ENCODE measurements at regions not wholly inside any gene's neighbourhood (a gene's known extent, or its start where the extent isn't known, plus 50 kb on each side); places are given as distances from the start of the nearest gene placed in this dataset.

DNA sequence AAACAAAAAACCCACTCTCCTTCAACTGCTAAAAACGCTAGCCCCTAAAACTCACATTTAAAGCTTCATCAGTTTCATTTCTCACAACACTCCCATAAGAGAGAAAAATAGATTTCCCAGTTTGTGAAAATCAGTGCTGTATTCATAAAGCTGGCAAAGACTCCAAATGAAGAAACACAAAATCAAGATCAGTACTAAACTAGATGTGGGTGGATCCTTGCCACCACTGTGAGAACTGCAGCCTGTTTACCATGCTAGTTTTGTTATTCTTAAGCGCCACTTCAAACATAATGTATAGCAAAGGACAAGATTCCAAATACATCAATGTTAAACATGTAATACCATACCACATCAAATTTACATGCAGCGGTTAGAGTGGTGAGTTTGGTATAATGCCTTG is 104.5 kb upstream of the CCDC150 start:
- ChIA-PET CTCF (interaction anchor here (1.4 kb wide), 1 partner anchor 12 kb away, joined by 3 read pairs; no protein-coding TSS in a partner anchor), POLR2A (no interaction called here)
- no peak overlapping the region for H3K9ac ChIP-seq (ENCODE audit: low read length)
- no peaks in the 10 kb centered on the region for H3K4me1 ChIP-seq (ENCODE audit: control insufficient read depth in 2 of 2, insufficient read depth in 2 of 2, low read length in 2 of 2)
- Mint-ChIP-seq H3K9me3 (ENCODE audit: insufficient read depth) (no peaks in the 10 kb centered on the region), H3K4me3 (no peak overlapping the region), H3K4me1 (no peaks in the 10 kb centered on the region), H3K27me3 (peaks cover 6% of the 10 kb centered on the region), H3K27ac (no peak overlapping the region)
- no peak overlapping the region for H2AFZ ChIP-seq (ENCODE audit: insufficient read depth, low read depth, low read length, poor library complexity, severe bottlenecking)
- TF ChIP-seq, protein P1, sequence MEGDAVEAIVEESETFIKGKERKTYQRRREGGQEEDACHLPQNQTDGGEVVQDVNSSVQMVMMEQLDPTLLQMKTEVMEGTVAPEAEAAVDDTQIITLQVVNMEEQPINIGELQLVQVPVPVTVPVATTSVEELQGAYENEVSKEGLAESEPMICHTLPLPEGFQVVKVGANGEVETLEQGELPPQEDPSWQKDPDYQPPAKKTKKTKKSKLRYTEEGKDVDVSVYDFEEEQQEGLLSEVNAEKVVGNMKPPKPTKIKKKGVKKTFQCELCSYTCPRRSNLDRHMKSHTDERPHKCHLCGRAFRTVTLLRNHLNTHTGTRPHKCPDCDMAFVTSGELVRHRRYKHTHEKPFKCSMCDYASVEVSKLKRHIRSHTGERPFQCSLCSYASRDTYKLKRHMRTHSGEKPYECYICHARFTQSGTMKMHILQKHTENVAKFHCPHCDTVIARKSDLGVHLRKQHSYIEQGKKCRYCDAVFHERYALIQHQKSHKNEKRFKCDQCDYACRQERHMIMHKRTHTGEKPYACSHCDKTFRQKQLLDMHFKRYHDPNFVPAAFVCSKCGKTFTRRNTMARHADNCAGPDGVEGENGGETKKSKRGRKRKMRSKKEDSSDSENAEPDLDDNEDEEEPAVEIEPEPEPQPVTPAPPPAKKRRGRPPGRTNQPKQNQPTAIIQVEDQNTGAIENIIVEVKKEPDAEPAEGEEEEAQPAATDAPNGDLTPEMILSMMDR (IDR thresholded peaks at IDR 0.05), result no peak
- no peak for TF ChIP-seq EZH2 (IDR thresholded peaks at IDR 0.05; ENCODE audit: borderline replicate concordance, insufficient read depth, low read depth, low read length, poor library complexity, severe bottlenecking)
- no peaks in the 10 kb centered on the region for H4K20me1 ChIP-seq (ENCODE audit: control insufficient read depth, insufficient read depth, low read length, poor library complexity, severe bottlenecking)
- H3K4me2 ChIP-seq (replicated peaks; ENCODE audit: low read depth, low read length, poor library complexity, severe bottlenecking), result no peak overlapping the region
- H3K79me2 ChIP-seq (ENCODE audit: control insufficient read depth, insufficient read depth, low read length), result no peaks in the 10 kb centered on the region
- DNase-seq (no peak), ATAC-seq (ENCODE audit: low read depth) (no peak)
- H3K27ac ChIP-seq (ENCODE audit: low read length in 2 of 2), result no peak overlapping the region
- no peak overlapping the region for H3K4me3 ChIP-seq (ENCODE audit: control extremely low read depth in 1 of 5, extremely low read depth in 1 of 5, insufficient read depth in 1 of 5, low read depth in 2 of 5, low read length in 4 of 5)
- no peaks in the 10 kb centered on the region for H3K9me3 ChIP-seq (ENCODE audit: control extremely low read depth in 1 of 3, control insufficient read depth in 2 of 3, insufficient read depth in 1 of 3, low read length in 2 of 3)
- intact Hi-C loops (cut with micrococcal nuclease), result no loop called here
- no CpG with 5 or more reads among the region's 3 CpGs for WGBS (ENCODE audit: insufficient coverage)
- H3K27me3 ChIP-seq (replicated peaks in 1 of 4; ENCODE audit: control extremely low read depth in 1 of 4, control insufficient read depth in 3 of 4, insufficient read depth in 4 of 4, low read length in 3 of 4), result no peaks in the 10 kb centered on the region
- H3K36me3 ChIP-seq (replicated peaks in 1 of 2; ENCODE audit: control extremely low read depth in 1 of 2, control insufficient read depth in 1 of 2, extremely low read depth in 1 of 2, insufficient read depth in 2 of 2, low read length in 1 of 2), result no peaks in the 10 kb centered on the region

DNA sequence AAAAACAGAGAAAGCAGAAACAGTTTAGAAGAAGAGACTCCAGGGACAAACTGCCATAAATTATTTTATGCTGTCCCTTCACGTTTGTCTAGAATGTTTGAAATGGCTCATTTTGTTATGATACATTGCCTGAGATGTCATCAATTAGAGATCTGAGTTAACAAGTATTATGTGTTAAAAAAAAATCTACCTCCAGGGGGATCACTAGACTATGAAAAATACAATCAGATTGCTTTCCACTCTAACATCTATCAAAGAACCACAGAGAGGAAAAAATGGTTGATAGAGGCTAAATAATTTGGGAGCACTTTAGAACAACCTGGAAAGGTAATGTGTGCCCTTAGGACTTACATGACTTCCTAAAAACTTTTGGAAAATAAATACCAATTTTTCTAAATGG is 103.8 kb upstream of the CCDC150 start:
- Histone ChIP-seq H3K9me3 (ENCODE audit: control extremely low read depth in 1 of 3, control insufficient read depth in 2 of 3, insufficient read depth in 1 of 3, low read length in 2 of 3) (no peaks in the 10 kb centered on the region), H3K27me3 (replicated peaks in 1 of 4; ENCODE audit: control extremely low read depth in 1 of 4, control insufficient read depth in 3 of 4, insufficient read depth in 4 of 4, low read length in 3 of 4) (no peaks in the 10 kb centered on the region), H3K9ac (ENCODE audit: low read length) (no peak overlapping the region), H2AFZ (ENCODE audit: insufficient read depth, low read depth, low read length, poor library complexity, severe bottlenecking) (no peak overlapping the region), H3K36me3 (replicated peaks in 1 of 2; ENCODE audit: control extremely low read depth in 1 of 2, control insufficient read depth in 1 of 2, extremely low read depth in 1 of 2, insufficient read depth in 2 of 2, low read length in 1 of 2) (no peaks in the 10 kb centered on the region), H3K4me3 (ENCODE audit: control extremely low read depth in 1 of 5, extremely low read depth in 1 of 5, insufficient read depth in 1 of 5, low read depth in 2 of 5, low read length in 4 of 5) (no peak overlapping the region), H3K4me2 (replicated peaks; ENCODE audit: low read depth, low read length, poor library complexity, severe bottlenecking) (no peak overlapping the region), H3K4me1 (ENCODE audit: control insufficient read depth in 2 of 2, insufficient read depth in 2 of 2, low read length in 2 of 2) (no peaks in the 10 kb centered on the region), H4K20me1 (ENCODE audit: control insufficient read depth, insufficient read depth, low read length, poor library complexity, severe bottlenecking) (no peaks in the 10 kb centered on the region), H3K79me2 (ENCODE audit: control insufficient read depth, insufficient read depth, low read length) (no peaks in the 10 kb centered on the region), H3K27ac (ENCODE audit: low read length in 2 of 2) (no peak overlapping the region)
- Mint-ChIP-seq H3K4me1 (no peaks in the 10 kb centered on the region), H3K27me3 (peaks cover 9% of the 10 kb centered on the region), H3K27ac (no peak overlapping the region), H3K9me3 (ENCODE audit: insufficient read depth) (no peaks in the 10 kb centered on the region), H3K4me3 (no peak overlapping the region)
- no peak for ATAC-seq (ENCODE audit: low read depth)
- no CpG with 5 or more reads among the region's 1 CpG for WGBS (ENCODE audit: insufficient coverage)
- intact Hi-C loops (cut with micrococcal nuclease), result no loop called here
- no peak for DNase-seq
- POLR2A ChIA-PET, result no interaction called here
- no peak for TF ChIP-seq EZH2 (IDR thresholded peaks at IDR 0.05; ENCODE audit: borderline replicate concordance, insufficient read depth, low read depth, low read length, poor library complexity, severe bottlenecking)
- TF ChIP-seq, protein P1 (IDR thresholded peaks at IDR 0.05), result no peak
- CTCF ChIA-PET, result no interaction called here
